Neutrophil (primary cell): ENCODE measurements at regions not wholly inside any gene's neighbourhood (a gene's known extent, or its start where the extent isn't known, plus 50 kb on each side); places are given as distances from the start of the nearest gene placed in this dataset.

ENCODE experiments used
- H3K27ac ChIP-seq: fragments of 200-600 bp; sonication (generic); 2 replicates; pipeline ENCODE4 v1.5.1; 2016; ENCODE audit warnings: mild to moderate bottlenecking, moderate library complexity
- H3K27me3 ChIP-seq: fragments of 200-600 bp; sonication (generic); 2 replicates; pipeline ENCODE4 v1.6.0; 2016; ENCODE audit warnings: mild to moderate bottlenecking
- H3K36me3 ChIP-seq: fragments of 200-600 bp; sonication (generic); 2 replicates; pipeline ENCODE4 v1.5.1; 2017
- H3K4me1 ChIP-seq, 2 experiments: fragments of 200-600 bp in 1 of 2; sonication (generic) in 1 of 2; 1 replicate in 1 of 2; 2 replicates in 1 of 2; pipeline versions ENCODE4 v1.5.1 to v1.6.1; 2013 to 2016; ENCODE audit warnings: low read depth in 1 of 2, low read length in 1 of 2, mild to moderate bottlenecking in 1 of 2, moderate library complexity in 1 of 2; ENCODE audit not compliant: control insufficient read depth in 1 of 2, insufficient read depth in 1 of 2
- H3K4me3 ChIP-seq, 2 experiments: fragments of 200-600 bp in 1 of 2; sonication (generic) in 1 of 2; 1 replicate in 1 of 2; 2 replicates in 1 of 2; pipeline ENCODE4 v1.5.1; 2013 to 2016; ENCODE audit warnings: low read depth in 1 of 2, low read length in 1 of 2, mild to moderate bottlenecking in 1 of 2, moderate library complexity in 1 of 2
- H3K9me3 ChIP-seq: fragments of 200-600 bp; sonication (generic); 2 replicates; pipeline ENCODE4 v1.5.1; 2016
- TF ChIP-seq, protein P1 (sequence below): fragments of 200-600 bp; sonication (generic); IDR thresholded peaks from 2 replicates; pipeline ENCODE4 v1.5.1; 2016; ENCODE audit warnings: antibody characterized with exemption

- TF ChIP-seq, protein P1, sequence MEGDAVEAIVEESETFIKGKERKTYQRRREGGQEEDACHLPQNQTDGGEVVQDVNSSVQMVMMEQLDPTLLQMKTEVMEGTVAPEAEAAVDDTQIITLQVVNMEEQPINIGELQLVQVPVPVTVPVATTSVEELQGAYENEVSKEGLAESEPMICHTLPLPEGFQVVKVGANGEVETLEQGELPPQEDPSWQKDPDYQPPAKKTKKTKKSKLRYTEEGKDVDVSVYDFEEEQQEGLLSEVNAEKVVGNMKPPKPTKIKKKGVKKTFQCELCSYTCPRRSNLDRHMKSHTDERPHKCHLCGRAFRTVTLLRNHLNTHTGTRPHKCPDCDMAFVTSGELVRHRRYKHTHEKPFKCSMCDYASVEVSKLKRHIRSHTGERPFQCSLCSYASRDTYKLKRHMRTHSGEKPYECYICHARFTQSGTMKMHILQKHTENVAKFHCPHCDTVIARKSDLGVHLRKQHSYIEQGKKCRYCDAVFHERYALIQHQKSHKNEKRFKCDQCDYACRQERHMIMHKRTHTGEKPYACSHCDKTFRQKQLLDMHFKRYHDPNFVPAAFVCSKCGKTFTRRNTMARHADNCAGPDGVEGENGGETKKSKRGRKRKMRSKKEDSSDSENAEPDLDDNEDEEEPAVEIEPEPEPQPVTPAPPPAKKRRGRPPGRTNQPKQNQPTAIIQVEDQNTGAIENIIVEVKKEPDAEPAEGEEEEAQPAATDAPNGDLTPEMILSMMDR, result no peak
These were observed 978.6 kb downstream of the CDH8 start for GRCh38 chr16:61057635-61058034.

GRCh38 chr16:61050547-61050946 is 985.7 kb downstream of the CDH8 start:
- Histone ChIP-seq H3K9me3 (no peaks in the 10 kb centered on the region), H3K4me3 (no peak overlapping the region)
- TF ChIP-seq, protein P1, result no peak

More at GRCh38 chr16:61057635-61058034, 978.6 kb downstream of the CDH8 start:
- H3K27ac ChIP-seq, result no peak overlapping the region
- no peaks in the 10 kb centered on the region for H3K9me3 ChIP-seq
- no peak overlapping the region for H3K4me3 ChIP-seq
- no peaks in the 10 kb centered on the region for H3K27me3 ChIP-seq
- no peaks in the 10 kb centered on the region for H3K4me1 ChIP-seq
- H3K36me3 ChIP-seq, result no peaks in the 10 kb centered on the region

DNA sequence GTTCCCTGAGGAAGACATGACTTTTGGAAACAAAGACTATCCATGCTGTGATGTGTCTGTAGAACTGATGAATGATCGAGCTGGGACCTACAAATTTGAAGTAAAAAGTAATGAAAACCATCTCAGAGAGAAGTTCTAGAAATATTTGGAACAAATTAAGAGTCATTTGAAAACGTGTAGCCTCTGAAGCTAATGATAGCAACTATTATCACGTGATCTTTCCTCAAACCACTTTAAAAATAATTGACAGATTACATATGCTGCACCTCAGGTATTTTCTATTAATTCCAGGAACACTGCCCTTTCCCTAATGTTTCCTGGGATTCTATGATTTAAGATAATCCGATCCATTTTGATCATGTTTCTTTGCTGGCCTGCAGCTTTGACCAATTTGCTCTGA is 990.3 kb downstream of the CDH8 start:
- TF ChIP-seq, protein P1, result no peak

More at GRCh38 chr16:61050547-61050946, 985.7 kb downstream of the CDH8 start:
- no peak overlapping the region for H3K27ac ChIP-seq
- no peaks in the 10 kb centered on the region for H3K27me3 ChIP-seq
- no peaks in the 10 kb centered on the region for H3K4me1 ChIP-seq
- H3K36me3 ChIP-seq, result no peaks in the 10 kb centered on the region

DNA sequence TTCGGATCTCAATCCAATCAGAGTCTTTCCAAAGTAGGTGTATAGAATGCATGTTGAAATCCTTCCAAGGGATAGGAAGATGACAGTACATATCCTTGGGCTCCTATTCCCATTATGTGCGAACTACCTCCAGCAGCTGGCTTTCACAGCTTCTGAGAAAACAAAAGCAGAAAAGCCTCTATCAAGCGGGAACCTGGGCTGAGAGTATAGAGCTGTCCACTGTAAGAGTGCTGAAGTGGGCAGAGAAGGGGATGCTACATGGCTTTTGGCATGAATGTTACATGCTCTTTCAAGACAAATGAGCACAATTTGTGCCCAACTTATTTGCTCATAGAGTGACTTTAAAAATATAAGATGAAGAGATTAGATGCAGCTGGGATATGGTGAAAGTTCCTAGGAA is 993.5 kb downstream of the CDH8 start:
- Histone ChIP-seq H3K27me3 (no peaks in the 10 kb centered on the region), H3K27ac (no peak overlapping the region), H3K4me3 (no peak overlapping the region), H3K9me3 (no peaks in the 10 kb centered on the region), H3K4me1 (no peaks in the 10 kb centered on the region), H3K36me3 (no peaks in the 10 kb centered on the region)
- TF ChIP-seq, protein P1, result no peak

More for the DNA sequence above, 990.3 kb downstream of the CDH8 start:
- no peak overlapping the region for H3K27ac ChIP-seq
- H3K4me3 ChIP-seq, result no peak overlapping the region
- no peaks in the 10 kb centered on the region for H3K9me3 ChIP-seq
- H3K27me3 ChIP-seq, result no peaks in the 10 kb centered on the region
- no peaks in the 10 kb centered on the region for H3K4me1 ChIP-seq
- no peaks in the 10 kb centered on the region for H3K36me3 ChIP-seq

DNA sequence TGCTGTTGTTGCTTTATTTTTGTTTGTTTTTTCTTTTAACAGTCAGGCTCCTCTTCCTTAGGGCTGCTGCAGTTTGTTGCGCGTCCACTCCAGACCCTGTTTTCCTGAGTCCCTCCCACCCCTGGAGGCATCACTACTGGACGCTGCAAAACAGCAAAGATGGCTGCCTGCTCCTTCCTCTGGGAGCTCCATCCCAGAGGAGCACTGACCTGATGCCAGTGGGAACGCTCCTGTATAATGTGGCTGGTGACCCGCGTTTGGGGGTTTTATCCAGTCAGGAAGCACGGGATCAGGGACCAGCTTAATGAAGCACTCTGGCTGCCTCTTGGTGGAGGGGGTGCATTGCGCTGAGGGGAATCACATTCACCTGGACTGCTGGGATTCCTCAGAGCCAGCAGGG is 1005.6 kb downstream of the CDH8 start:
- Histone ChIP-seq H3K4me3 (no peak overlapping the region), H3K4me1 (no peaks in the 10 kb centered on the region), H3K36me3 (no peaks in the 10 kb centered on the region), H3K9me3 (no peaks in the 10 kb centered on the region), H3K27ac (no peak overlapping the region), H3K27me3 (no peaks in the 10 kb centered on the region)
- TF ChIP-seq, protein P1, result no peak
